CD4-positive, alpha-beta T cell treated with Interleukin-17A for 1 hour (primary cell): ENCODE measurements at regions not wholly inside any gene's neighbourhood (a gene's known extent, or its start where the extent isn't known, plus 50 kb on each side); places are given as distances from the start of the nearest gene placed in this dataset.

Source experiments
- DNase-seq: peaks from one replicate; pipeline ENCODE4 v3.0.0-alpha.2; 2020

- no peak for DNase-seq
Observed at GRCh38 chr6:18335948-18336347, 51.2 kb upstream of the RNF144B start.

- DNase-seq: no peak
Observed at GRCh38 chr6:18334251-18334650, 52.9 kb upstream of the RNF144B start.

DNA sequence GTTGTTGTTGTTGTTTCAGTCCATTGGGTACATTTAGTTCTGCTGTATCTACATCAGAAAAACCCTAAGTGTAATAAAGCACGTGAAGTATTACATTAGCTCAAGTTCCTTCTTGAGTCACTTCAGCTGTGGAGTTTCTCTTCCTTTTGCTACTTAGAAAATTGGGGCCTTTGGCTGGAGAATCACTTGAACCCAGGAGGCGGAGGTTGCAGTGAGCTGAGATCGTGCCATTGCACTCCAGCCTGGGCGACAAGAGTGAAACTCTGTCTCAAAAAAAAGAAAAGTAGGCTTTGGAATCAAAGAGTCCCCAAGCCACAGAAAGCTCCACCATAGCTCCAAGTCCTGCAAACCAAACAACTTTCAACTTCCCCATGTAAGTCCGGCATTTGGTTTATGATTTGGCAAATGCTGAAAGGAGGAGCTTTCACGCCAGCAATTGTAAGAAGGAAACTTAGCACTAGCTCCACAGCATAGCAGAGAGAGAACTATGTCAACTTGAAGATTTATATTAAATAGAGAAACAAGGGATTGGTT, 56.5 kb upstream of the RNF144B start:
- peak; percentile 14 for DNase-seq

GRCh38 chr6:18329776-18330175, 57.4 kb upstream of the RNF144B start:
- DNase-seq: no peak

DNA sequence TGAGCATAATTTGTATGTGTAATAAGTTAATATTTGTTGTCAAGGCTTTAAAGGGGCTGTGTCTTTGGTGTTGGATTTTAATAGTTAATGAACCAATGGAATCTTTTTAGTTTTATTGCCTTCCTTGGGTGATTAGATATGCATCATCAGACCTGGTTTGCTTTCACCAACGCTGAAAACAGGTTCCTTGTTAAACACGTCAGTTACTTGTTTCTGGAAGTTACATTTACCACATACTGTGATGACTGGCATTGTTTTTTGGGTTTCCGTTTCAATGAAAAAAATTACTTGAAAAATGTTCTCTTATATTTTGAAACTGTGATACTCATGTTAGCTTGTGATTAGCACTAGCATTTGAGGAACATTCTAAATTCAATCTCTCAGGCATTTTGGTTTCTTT, 58.6 kb upstream of the RNF144B start:
- DNase-seq: peak; percentile 7

- no peak for DNase-seq
Observed at GRCh38 chr6:18328070-18328469, 59.1 kb upstream of the RNF144B start.

- DNase-seq: no peak
Observed at GRCh38 chr6:18327626-18328025, 59.5 kb upstream of the RNF144B start.

DNA sequence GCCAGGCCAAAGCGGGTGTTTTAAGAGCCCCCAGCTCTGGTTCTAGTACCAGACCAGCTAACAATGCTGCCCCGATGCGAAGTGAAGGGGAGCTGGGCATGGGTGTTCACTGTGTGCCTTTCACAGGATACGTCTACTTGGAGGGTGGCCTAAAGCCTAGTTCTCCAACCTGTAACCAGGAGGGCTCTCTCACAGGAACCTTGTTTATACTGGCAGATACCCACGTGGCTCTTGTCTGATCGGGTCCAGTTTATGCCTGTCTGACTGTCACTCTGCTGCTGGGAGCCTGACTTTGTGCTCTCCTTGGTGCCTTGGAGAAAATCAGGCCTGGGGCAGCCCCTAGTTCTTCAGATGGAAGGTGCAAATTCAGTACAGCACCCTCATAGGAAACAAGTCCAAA, 60.2 kb upstream of the RNF144B start:
- no peak for DNase-seq

GRCh38 chr6:18326001-18326400, 61.1 kb upstream of the RNF144B start:
- DNase-seq: no peak

DNA sequence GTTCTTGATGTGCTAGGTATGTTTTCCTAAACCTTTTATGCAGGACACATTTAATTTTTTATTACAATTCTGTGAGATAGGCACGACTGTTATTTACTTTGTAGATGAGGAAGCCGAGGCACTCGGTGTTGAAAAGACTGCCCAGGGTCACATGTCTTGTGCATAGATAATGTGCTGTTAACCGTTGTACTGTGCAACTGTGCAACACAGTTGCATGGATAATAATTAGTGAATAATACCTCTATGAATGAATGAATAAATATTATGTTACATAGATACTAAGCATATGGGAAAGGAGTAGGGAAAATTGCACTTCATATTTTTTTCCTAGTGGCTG, 60.3 kb upstream of the DEK start:
- DNase-seq: no peak

- DNase-seq: peak; percentile 52
Observed at GRCh38 chr6:18323935-18324705, 59.8 kb upstream of the DEK start.

- DNase-seq: no peak
Observed at GRCh38 chr6:18317850-18318249, 53.5 kb upstream of the DEK start.

DNA sequence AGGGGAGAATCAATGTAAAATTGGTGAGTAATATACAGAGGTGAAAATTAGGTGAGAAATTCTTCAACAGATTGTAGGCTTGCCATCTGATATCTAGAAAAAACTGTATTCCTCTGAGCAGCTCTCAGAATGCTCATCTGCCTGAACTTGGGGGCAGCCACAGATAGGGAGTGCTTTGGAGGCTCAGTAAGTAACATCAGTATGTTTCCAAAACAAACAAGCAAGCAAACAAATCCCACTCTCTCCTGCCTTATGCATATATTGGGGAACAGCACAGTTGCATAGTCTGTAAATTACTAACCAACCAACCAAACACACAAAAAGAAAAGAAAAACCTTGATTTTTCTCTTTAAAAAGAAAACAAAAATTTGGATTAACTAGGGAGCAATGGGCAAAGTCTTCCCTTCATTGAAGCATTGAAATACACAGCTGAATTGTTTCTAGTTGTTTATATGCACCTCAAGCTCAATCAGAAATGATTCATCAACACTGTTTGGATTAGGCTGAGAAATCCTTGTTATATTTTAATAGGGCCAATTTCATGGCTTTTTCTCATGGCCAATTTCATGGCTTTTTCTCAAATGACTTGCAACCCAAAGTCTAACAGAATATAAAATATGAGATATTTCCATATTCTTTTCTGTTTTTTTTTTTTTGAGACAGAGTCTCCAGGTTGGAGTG, 50.1 kb upstream of the DEK start:
- DNase-seq: no peak
